H1 (cell line): ENCODE measurements at regions not wholly inside any gene's neighbourhood (a gene's known extent, or its start where the extent isn't known, plus 50 kb on each side); places are given as distances from the start of the nearest gene placed in this dataset.

Experiments used
- CEBPB ChIP-seq: IDR thresholded peaks from 2 replicates; pipeline ENCODE4 v1.6.1; 2012; ENCODE audit warnings: low read depth, low read length
- CTBP2 ChIP-seq: IDR thresholded peaks from 2 replicates; pipeline ENCODE4 v1.7.0; 2011; ENCODE audit warnings: borderline replicate concordance, mild to moderate bottlenecking, moderate library complexity, mixed read lengths, low read length; ENCODE audit not compliant: insufficient read depth, insufficient read length
- EP300 ChIP-seq, 2 experiments: IDR thresholded peaks; 1 replicate in 1 of 2; 2 replicates in 1 of 2; pipeline ENCODE4 v1.6.1; 2011 to 2012; ENCODE audit warnings: low read depth in 2 of 2, low read length in 2 of 2, mild to moderate bottlenecking in 2 of 2, borderline replicate concordance in 1 of 2, inconsistent platforms in 1 of 2, moderate library complexity in 1 of 2
- JUN ChIP-seq: IDR thresholded peaks from 2 replicates; pipeline ENCODE4 v1.6.1; 2011; ENCODE audit warnings: low read depth, mild to moderate bottlenecking, improper control_type of control experiment, low read length
- MAFK ChIP-seq: IDR thresholded peaks from 2 replicates; pipeline ENCODE4 v1.6.1; 2012; ENCODE audit warnings: low read depth, mild to moderate bottlenecking, improper control_type of control experiment, low read length
- POLR2A ChIP-seq, 2 experiments: IDR thresholded peaks; 1 replicate in 1 of 2; 2 replicates in 1 of 2; pipeline ENCODE4 v1.6.1; 2011; ENCODE audit warnings: low read depth in 2 of 2, low read length in 2 of 2, mild to moderate bottlenecking in 2 of 2; ENCODE audit errors: control extremely low read depth in 1 of 2
- POU5F1 ChIP-seq: IDR thresholded peaks from 2 replicates; pipeline ENCODE4 v1.6.1; 2011; ENCODE audit warnings: low read depth, mild to moderate bottlenecking, low read length, moderate library complexity
- RAD21 ChIP-seq, 2 experiments: IDR thresholded peaks in 1 of 2; conservative IDR thresholded peaks in 1 of 2; 2 replicates each; pipeline ENCODE4 v1.6.1; 2011; ENCODE audit warnings: low read depth in 2 of 2, low read length in 2 of 2, improper control_type of control experiment in 1 of 2, inconsistent platforms in 1 of 2, mild to moderate bottlenecking in 1 of 2, moderate library complexity in 1 of 2
- RXRA ChIP-seq: IDR thresholded peaks from 2 replicates; pipeline ENCODE4 v1.6.1; 2011; ENCODE audit warnings: low read depth, mild to moderate bottlenecking, low read length, moderate library complexity; ENCODE audit not compliant: insufficient read depth
- SP1 ChIP-seq: IDR thresholded peaks from 2 replicates; pipeline ENCODE4 v1.6.1; 2011; ENCODE audit warnings: low read depth, low read length
- TAF1 ChIP-seq: IDR thresholded peaks from 2 replicates; pipeline ENCODE4 v1.6.1; 2011; ENCODE audit warnings: mild to moderate bottlenecking, low read depth, low read length
- YY1 ChIP-seq: IDR thresholded peaks from 2 replicates; pipeline ENCODE4 v1.6.1; 2011; ENCODE audit warnings: low read depth, mild to moderate bottlenecking, low read length
- TF ChIP-seq, protein P1 (sequence below), 3 experiments: IDR thresholded peaks; 1 replicate in 2 of 3; 2 replicates in 1 of 3; pipeline versions ENCODE4 v1.5.1 to v1.6.1; 2011; ENCODE audit warnings: low read length in 3 of 3, mild to moderate bottlenecking in 3 of 3, inconsistent platforms in 2 of 3, low read depth in 1 of 3, moderate library complexity in 1 of 3; ENCODE audit not compliant: insufficient read depth in 1 of 3; ENCODE audit errors: control extremely low read depth in 1 of 3
- TF ChIP-seq, protein P2 (sequence below): IDR thresholded peaks from 2 replicates; pipeline ENCODE4 v1.6.1; 2012; ENCODE audit warnings: inconsistent platforms

DNA sequence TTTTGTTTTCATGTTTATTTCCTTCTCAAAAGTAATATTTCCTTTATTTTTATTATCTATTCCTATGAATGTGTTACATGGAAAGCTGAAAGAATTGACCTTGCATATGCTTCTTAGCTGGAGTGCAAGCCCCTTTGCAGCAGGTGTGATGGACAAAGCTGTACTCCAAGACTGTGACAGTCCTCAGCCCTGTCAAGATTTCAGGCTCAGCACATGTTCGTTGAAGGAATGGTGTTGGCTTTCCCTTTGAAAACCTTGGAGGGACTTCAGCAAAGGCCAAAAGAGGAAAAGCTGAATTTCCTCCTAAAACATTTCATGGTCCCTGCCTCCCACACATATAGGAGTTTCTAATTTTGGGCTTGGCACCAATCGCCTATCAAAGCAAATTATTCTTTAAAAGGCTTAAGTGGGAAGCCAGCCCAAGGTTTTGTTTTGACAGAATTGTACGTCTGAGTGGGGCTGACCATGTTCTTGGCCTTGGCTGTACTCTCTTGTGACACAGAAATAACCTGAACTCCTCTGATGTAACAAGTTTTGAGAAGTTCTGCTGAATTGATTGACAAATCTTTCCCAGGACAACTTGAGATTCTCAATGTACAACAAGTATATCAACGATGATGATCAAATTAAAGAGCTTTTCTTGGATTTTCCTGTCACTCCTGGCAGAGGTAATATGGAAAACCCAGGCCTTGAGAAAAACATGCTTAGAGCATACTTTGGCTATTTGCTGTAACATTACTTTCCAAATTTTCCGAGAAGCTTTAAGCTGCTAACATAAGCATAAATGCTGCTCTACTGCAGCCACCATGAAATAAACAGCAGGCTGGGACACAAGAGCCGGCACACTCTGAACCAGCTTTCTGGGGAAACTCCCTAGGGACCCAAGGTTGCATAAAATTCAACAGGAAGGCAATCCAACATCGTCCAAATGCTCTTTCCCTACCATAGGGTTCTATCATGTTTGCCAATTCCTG lies 135.7 kb upstream of the ZNF648 start:
- TF ChIP-seq POU5F1 (no peak), CEBPB (no peak), POLR2A (IDR thresholded peaks at IDR 0.05; ENCODE audit: control extremely low read depth in 1 of 2, low read depth in 2 of 2, low read length in 2 of 2) (no peak), MAFK (no peak), RXRA (no peak), CTBP2 (no peak), TAF1 (no peak), EP300 (IDR thresholded peaks at IDR 0.05; ENCODE audit: borderline replicate concordance in 1 of 2, low read depth in 2 of 2, low read length in 2 of 2) (no peak), SP1 (no peak), RAD21 (IDR thresholded peaks at IDR 0.05 in 1 of 2, conservative IDR thresholded peaks at IDR 0.05 in 1 of 2; ENCODE audit: low read depth in 2 of 2, low read length in 2 of 2) (no peak), JUN (no peak), YY1 (no peak)
- TF ChIP-seq, protein P1, sequence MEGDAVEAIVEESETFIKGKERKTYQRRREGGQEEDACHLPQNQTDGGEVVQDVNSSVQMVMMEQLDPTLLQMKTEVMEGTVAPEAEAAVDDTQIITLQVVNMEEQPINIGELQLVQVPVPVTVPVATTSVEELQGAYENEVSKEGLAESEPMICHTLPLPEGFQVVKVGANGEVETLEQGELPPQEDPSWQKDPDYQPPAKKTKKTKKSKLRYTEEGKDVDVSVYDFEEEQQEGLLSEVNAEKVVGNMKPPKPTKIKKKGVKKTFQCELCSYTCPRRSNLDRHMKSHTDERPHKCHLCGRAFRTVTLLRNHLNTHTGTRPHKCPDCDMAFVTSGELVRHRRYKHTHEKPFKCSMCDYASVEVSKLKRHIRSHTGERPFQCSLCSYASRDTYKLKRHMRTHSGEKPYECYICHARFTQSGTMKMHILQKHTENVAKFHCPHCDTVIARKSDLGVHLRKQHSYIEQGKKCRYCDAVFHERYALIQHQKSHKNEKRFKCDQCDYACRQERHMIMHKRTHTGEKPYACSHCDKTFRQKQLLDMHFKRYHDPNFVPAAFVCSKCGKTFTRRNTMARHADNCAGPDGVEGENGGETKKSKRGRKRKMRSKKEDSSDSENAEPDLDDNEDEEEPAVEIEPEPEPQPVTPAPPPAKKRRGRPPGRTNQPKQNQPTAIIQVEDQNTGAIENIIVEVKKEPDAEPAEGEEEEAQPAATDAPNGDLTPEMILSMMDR (IDR thresholded peaks at IDR 0.05; ENCODE audit: control extremely low read depth in 1 of 3, insufficient read depth in 1 of 3, low read depth in 1 of 3, low read length in 3 of 3) = no peak
- TF ChIP-seq, protein P2, sequence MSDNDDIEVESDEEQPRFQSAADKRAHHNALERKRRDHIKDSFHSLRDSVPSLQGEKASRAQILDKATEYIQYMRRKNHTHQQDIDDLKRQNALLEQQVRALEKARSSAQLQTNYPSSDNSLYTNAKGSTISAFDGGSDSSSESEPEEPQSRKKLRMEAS = no peak
